ELF-1 (cell line): ENCODE measurements at regions not wholly inside any gene's neighbourhood (a gene's known extent, or its start where the extent isn't known, plus 50 kb on each side); places are given as distances from the start of the nearest gene placed in this dataset.
"Not testable (repeated sequence)": the region's sequence is repeated elsewhere in the genome, so short reads cannot be mapped to it uniquely, and the experiment has no call there.

Experiments
- DNase-seq: peaks from one replicate; pipeline ENCODE4 v3.0.0-alpha.2; 2016; ENCODE audit warnings: low read depth, low spot score

DNA sequence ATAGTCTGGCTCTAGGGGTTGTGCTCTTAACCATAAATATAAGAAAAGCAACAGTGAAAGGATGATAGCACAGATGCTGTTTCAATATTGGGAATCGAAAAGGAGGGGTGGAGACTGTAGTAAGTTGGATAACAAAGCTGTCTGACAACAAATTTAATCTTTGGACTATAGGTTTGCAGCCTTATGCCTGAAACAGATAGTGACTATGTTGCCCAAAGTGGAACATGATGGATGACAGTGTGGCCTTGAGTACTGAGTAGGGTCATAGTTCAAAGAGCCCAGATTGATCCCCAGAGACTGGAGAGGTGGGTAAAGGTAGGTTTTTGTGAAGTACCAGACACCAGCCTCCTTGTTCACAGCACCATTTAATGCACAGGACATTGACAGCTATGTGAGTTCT lies 144.0 kb upstream of the PALMD start:
- no peak for DNase-seq

DNA sequence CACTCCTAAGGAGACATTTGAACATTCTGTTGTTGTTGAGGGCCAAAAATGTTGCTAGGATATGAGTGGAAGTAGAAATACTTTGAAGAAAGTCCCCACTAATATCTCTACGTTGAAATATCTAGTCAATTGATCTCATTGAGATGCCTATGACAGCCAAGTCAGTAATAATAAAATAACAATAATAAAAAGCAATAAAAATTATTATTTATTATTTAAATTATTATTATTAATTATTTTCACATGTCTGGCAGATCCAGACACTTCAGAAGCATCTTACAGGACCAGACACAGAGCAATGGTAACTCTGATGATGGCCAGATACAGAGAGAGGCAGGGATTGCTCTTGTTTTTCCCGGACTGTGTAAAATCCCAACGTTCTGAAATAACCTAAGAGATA lies 143.5 kb upstream of the PALMD start:
- no peak for DNase-seq

DNA sequence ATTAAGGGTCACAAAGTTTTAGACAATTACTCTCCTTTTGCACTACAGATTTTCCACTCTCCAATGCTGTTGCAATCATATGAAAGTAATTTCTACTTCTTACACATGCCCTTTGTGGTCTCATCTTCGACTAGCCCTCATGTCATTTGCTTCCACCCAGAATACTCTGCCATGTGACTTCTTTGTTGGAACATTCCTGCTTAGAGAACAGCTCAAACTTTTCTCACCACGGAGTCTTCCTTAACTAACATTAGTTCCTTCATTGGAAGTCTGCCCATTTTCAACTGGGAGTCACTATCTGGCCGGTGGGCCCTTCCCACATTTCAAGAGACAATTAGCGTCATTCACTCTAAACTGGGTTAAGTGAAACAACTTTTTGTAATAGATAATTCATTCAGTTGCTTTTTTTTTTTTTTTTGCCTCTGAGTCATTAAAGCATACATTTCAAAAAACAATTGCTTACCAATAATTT lies 142.6 kb upstream of the PALMD start:
- DNase-seq: no peak

DNA sequence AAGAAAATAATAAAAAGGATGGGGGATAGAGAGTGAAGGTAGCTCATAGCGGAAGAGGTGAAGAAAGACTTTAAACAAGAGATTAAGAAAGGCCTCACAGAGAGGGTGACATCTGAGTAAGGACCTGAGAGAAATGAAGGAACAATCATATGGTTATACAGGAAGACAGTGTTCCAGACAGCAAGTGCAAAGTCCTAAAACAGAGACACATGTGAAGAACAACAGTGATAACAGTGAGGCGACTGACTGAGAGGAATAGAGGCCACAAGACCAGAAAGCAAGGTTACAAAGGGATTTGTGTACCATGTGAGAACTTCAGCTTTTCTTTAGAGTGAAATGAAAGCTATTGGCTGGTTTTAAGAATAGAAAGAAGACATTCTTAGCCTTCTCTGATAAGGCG lies 141.6 kb upstream of the PALMD start:
- DNase-seq: no peak

DNA sequence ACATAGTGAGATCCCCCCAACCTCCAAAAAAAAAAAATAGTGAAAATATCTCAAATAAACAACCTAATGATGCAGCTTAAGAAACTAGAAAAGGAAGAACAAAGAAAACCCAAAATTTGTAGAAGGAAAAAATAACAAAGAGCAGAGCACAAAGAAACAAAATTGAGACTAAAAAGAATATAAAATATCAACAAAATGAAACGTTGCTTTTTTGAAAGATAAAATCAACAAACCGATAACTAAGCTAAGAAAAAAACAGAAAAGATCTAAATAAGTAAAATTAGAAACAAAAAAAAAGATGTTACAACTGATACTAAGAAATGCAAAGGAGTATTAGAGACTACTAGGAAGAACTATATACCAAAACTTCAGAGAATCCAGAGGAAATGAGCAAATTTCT lies 139.3 kb upstream of the PALMD start:
- no peak for DNase-seq

DNA sequence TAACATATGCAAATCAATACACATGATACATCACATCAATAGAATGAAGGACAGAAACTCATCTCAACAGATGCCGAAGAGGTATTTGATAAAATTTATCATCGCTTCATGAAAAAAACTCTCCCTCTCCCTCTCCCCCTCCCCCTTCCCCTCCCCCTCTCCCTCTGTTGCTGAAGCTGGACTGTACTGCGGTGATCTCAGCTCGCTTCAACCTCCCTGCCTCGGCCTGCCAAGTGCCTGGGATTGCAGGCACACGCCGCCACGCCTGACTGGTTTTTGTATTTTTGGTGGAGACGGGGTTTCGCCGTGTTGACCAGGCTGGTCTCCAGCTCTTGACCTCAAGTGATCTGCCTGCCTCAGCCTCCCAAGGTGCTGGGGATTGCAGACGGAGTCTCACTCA lies 138.5 kb upstream of the PALMD start:
- DNase-seq: not testable (repeated sequence)

DNA sequence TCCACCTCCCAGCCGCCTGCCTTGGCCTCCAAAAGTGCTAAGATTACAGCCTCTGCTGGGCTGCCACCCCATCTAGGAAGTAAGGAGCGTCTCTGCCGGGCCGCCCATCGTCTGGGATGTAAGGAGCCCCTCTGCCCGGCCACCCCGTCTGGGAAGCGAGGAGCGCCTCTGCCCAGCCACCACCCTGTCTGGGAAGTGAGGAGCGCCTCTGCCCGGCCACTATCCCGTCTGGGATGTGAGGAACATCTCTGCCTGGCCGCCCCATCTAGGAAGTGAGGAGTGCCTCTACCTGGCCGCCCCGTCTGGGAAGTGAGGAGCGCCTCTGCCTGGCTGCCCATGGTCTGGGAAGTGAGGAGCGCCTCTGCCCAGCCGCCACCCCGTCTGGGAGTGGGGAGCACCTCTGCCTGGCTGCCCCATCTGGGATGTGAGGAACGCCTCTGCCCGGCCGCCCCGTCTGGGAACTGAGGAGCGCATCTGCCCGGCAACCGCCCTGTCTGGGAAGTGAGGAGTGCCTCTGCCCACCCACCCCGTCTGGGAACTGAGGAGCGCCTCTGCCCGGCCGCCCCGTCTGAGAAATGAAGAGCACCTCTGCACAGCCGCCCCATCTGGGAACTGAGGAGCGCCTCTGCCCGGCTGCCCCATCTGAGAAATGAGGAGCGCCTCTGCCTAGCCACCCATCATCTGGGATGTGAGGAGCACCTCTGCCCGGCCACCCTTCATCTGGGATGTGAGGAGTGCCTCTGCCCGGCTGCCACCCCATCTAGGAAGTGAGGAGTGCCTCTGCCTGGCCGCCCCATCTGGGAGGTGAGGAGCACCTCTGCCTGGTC lies 137.8 kb upstream of the PALMD start:
- DNase-seq: no peak

DNA sequence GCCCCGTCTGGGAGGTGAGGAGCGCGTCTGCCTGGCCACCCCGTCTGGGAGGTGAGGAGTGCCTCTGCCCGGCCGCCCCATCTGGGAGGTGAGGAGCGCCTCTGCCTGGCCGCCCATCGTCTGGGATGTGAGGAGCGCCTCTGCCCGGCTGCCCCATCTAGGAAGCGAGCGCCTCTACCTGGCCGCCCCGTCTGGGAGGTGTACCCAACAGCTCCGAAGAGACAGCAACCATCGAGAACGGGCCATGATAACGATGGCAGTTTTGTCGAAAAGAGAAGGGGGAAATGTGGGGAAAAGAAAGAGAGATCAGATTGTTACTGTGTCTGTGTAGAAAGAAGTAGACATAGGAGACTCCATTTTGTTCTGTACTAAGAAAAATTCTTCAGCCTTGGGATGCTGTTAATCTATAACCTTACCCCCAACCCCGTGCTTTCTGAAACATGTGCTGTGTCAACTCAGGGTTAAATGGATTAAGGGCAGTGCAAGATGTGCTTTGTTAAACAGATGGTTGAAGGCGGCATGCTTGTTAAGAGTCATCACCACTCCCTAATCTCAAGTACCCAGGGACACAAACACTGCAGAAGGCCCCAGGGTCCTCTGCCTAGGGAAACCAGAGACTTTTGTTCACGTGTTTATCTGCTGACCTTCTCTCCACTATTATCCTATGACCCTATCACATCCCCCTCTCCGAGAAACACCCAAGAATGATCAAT lies 137.0 kb upstream of the PALMD start:
- DNase-seq: not testable (repeated sequence)

DNA sequence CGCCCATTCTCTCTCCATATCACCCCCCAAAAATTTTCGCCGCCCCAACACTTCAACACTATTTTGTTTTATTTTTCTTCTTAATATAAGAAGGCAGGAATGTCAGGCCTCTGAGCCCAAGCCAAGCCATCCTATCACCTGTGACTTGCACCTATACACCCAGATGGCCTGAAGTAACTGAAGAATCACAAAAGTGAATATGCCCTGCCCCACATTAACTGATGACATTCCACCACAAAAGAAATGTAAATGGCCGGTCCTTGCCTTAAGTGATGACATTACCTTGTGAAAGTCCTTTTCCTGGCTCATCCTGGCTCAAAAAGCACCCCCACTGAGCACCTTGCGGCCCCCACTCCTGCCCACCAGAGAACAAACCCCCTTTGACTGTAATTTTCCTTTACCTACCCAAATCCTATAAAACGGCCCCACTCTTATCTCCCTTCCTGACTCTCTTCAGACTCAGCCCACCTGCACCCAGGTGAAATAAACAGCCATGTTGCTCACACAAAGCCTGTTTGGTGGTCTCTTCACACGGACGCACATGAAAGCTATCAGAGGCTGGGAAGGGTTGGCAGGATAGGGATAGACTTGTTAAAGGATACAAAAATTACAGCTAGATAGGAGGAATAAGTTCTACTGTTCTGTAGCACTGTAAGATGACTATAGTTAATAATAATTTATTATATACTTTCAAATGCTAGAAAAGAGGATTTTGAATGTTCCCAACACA lies 130.9 kb upstream of the PALMD start:
- DNase-seq: peak; percentile 4

DNA sequence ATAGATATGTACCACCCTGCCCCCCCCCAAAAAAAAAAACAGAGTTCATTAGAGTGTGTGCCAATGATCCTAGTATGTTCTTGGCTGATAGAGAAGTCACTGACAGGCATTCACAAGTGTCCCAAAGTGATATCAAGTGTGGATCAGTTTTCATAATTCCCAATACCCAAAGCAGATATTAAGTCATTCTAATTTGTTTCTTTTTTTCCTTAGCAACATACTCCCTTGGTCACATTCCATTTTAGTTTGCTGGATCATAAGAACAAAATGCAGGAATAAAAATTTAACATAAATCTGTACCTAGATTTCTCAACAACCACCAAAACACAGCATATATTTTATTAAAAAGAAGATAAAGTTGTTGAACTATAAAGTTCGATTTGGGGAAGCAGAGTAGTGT lies 129.8 kb upstream of the PALMD start:
- no peak for DNase-seq

DNA sequence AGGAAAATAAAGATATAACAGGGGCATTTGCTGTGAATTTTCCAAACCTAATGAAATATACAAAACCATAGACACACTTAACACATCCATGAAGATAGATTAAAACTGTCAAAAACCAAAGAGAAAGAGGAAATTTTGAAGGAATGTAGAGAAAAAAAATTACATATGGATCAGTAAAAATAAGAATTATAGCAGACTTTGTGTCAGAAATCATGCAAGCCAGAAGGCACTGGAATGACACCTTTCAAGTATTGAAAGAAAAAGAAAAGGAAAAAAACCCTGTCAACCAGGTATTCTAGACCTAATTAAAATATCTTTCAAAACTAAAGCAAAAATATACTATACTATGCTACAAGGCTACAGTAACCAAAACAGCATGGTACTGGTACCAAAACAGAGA lies 125.8 kb upstream of the PALMD start:
- DNase-seq: no peak

DNA sequence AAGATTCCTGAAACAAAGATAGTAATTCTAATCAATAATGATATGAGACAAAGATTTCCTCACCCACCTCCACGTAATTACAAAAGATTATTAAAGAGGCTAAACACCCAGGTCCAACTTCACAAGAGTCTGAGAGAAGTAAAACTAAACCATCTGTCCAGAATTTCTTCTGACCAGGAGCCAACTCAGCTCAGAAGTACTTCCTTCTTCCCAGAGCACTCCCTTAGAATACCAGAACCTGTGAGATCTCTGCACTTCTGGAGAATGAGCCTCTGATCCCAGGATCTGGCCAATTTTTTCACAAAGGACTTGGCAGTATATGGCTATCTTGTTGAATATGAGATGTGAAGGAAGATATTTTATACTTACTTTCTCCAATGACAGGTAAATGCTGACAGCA lies 120.6 kb upstream of the PALMD start:
- no peak for DNase-seq

DNA sequence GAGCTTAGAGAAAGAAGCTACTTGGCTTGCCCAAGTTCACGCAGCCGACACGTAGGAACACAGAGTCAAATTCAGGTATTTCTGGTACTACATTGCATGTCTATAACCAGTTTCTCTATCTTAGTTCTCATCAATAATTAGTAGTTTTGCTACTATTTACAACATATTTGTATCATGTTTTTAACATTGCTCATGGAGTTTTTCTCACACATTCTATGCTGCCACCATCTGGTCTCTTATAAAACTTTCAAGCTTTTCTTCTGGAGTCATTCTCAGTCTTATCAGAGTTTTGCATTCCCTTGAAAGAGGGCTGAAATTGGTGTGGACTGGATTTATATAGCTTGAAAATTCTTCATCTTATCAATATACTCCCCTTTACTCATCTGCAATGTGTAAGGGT lies 118.8 kb upstream of the PALMD start:
- DNase-seq: no peak

DNA sequence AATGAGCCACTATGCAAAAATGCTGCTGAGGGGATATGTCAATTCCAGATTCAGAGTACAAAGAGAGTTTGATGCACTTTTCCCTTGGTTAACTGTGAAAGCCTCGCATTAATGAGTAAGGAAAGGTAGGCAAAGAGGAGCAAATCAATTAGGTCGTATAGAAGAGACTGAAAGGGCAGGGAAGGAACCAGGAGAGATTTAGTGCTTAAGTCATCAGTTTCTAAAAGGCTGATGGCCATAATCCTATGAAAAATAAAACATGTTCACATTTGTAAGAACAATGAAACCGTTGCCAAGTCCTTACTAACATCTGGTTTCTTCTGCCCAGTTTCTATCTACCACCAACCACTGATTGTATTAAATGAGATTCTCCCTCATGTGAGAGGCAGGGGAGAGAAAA lies 118.4 kb upstream of the PALMD start:
- no peak for DNase-seq

DNA sequence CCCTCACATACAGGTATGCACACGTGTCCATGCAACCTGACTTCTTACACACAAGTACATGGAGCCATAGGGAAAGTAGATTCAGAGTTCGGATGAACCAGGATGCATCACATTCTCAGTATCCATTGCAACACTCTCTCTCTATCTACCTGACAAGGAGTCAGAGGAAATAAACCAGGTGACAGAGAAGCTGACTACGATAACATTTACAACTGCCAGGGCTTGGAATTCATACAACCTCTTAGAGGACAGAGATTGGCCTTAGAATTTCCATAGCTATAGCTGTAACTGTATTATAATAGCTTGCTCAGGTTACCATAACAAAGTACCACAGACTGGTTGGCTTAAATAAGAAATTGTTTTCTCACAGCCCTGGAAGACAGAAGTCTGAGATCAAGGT lies 116.9 kb upstream of the PALMD start:
- no peak for DNase-seq

DNA sequence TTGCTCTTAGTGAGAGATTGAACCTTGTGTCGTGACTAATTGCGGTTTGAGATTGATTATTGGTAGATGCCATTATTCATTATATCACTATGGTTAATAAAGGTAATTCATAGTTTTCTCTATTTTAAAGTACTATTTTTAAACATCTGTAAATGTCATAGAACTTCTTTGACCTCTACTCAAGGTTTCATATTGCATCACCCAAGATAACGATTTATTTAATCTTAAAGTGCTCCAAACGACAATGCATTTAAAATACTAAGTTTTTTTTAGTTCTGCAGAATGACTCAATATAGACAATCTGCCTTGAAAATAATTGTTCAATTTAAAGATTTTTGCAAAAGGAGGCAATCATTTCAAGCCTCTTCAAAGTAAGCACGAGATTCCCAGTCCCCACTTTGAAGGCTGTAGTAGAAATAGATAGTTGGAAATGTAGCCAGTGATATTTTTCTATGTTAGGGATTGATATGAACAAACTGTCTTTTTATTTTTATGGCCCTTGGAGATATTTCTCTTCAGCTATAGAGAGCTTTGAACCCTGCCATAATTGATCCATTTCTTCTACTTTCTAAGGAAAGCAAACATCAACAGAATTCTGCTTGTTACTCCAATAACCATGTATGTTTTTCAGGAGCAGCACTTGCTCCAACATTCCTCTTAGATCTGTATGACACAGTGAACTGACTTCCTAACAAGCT lies 114.2 kb upstream of the PALMD start:
- no peak for DNase-seq

DNA sequence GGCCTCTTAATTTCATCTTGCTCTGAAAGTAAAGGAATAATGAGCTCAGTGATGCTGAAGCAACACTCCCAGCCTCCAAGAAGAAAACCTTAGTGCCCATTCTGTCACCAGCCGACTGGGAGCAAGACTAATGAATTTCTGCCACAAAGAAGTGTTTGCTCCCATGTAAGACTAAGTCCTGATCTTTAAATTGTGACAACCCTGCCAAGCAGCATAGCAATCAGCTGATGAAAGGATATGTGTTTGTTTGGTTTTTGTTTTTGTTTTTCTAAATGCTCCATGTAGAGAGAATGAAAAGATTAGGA lies 113.7 kb upstream of the PALMD start:
- no peak for DNase-seq

DNA sequence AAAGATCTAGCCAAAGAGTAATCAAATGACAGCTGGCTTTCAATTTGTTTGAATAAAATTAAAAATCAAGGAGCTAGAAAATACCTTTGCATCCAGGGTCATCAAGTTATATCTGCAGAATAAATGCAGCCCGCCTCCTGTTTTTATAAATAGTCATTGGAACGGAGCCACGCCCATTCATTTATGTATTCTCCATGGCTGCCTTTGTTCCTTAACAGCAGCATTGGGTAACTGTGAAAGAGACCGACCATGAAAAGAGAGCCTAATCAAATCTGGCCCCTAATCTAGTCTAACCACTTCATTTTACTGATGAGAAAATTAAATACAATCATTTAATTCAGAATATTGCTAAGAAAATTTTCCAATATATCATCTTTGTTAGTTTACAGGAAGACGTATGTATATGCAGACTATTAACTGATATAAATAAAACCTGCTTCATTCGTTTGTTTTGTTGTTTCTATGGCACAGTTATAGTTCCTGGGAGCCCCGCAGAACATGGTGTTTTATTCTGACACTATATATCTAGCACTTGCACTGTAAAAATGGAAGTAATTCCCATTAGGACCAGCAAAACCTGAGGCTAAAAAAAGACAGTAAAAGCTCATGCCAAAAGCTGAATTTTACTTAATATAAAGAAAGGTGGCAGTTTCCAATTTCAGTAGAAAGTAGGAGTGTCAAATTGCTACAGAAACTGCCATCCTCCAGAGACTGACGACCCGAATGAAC lies 111.8 kb upstream of the PALMD start:
- DNase-seq: no peak

DNA sequence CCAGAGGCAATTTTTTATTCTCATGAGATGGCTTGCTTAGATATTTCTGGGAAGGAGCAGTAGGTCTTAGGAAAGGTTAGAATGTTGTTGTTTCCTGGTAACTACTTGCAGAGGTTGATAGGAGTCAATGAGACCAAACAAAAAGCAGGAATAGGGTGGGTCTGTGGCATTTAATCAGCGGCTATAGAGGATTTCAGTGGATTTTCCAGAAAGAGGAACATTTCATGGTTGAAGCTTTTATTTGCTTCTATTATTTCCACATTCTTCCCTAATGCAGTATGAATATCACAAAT lies 111.3 kb upstream of the PALMD start:
- no peak for DNase-seq

DNA sequence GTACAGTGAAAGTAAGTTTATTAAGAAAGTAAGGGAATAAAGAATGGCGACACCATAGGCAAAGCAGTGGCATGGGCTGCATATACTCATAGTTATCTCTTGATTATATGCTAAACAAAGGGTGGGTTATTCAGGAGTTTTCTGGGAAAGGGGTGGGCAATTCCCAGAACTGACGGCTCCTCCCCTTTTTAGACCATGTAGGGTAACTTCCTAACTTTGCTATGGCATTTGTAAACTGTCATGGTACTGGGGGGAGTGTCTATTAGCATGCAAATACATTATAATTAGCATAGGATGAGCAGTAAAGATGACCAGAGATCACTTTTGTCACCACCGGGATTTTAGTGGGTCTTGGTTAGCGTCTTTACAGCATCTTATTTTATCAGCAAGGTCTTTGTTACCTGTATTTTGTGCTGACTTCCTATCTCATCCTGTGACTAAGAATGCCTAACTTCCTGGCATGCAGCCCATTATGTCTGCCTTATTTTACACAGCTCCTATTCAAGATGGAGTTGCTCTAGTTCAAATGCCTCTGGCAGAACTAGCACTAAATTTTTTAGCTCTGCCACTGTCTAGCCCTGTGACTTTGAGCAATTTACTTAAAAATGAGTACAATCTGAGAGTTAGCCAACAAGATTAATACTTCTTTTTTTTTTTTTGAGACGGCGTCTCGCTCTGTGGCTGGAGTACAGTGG lies 110.3 kb upstream of the PALMD start:
- DNase-seq: no peak
